Testis (tissue), 2 donors: ENCODE measurements at regions not wholly inside any gene's neighbourhood (a gene's known extent, or its start where the extent isn't known, plus 50 kb on each side); places are given as distances from the start of the nearest gene placed in this dataset.

Source experiments
- DNase-seq: peaks from one replicate; pipeline ENCODE4 v3.0.0-alpha.2; 2019
- H3K27ac ChIP-seq, 2 donors: fragments of 200-600 bp; sonication (generic); one replicate each; pipeline ENCODE4 v1.5.1; 2019
- H3K27me3 ChIP-seq: fragments of 200-600 bp; sonication (generic); one replicate; pipeline ENCODE4 v1.5.1; 2019
- H3K36me3 ChIP-seq: fragments of 200-600 bp; sonication (generic); one replicate; pipeline ENCODE4 v1.5.1; 2017; ENCODE audit warnings: low read depth; ENCODE audit errors: missing control alignments
- H3K4me1 ChIP-seq: fragments of 200-600 bp; sonication (generic); one replicate; pipeline ENCODE4 v1.5.1; 2019
- H3K4me3 ChIP-seq, 2 donors: fragments of 200-600 bp; sonication (generic); one replicate each; pipeline ENCODE4 v1.5.1; 2017 to 2019
- H3K9me3 ChIP-seq: fragments of 200-600 bp; sonication (generic); one replicate; pipeline ENCODE4 v1.5.1; 2017
- POLR2A ChIP-seq: fragments of 450-650 bp; IDR thresholded peaks from one replicate; pipeline ENCODE4 v1.6.1; 2017; ENCODE audit warnings: antibody characterized with exemption, mild to moderate bottlenecking, moderate library complexity
- WGBS, 2 donors: methylation state at CpG; one replicate each; pipeline ENCODE4 v1.1.5; 2018; 5-methylcytosine and 5-hydroxymethylcytosine counted together
- intact Hi-C: fragments of 100-400 bp; cut with DNase I; formaldehyde crosslinking; loops from one replicate; pipeline ENCODE4 v1.15.1; 2023; ENCODE audit warnings: low total_unique reads
- TF ChIP-seq, protein P1 (sequence below), 3 experiments: fragments of 450-650 bp in 2 of 3; fragments of 200-600 bp in 1 of 3; sonication (generic) in 1 of 3; IDR thresholded peaks; one replicate each; pipeline ENCODE4 v1.5.1; 2016 to 2019; ENCODE audit warnings: antibody characterized with exemption in 3 of 3, mild to moderate bottlenecking in 2 of 3, moderate library complexity in 1 of 3

DNA sequence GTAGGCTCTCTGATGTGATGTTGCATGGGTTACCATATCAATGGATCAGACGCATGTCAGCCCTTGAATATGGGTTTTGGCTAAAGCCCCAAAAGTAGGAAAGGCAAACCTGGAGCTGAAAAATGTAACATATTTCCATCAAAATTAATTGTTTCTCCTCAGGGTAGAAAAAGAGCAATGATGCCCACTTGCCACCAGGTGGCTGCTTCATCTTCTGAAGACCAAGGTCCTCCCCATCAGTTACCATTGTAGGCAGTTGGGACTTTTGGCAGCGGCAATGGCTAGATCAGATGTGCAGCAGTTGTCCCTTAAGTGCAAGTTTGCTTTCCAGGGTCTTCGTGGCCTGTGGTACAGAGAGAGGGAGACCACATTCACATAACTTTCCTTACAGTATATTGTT, 118.2 kb downstream of the NAF1 start:
- TF ChIP-seq, protein P1, sequence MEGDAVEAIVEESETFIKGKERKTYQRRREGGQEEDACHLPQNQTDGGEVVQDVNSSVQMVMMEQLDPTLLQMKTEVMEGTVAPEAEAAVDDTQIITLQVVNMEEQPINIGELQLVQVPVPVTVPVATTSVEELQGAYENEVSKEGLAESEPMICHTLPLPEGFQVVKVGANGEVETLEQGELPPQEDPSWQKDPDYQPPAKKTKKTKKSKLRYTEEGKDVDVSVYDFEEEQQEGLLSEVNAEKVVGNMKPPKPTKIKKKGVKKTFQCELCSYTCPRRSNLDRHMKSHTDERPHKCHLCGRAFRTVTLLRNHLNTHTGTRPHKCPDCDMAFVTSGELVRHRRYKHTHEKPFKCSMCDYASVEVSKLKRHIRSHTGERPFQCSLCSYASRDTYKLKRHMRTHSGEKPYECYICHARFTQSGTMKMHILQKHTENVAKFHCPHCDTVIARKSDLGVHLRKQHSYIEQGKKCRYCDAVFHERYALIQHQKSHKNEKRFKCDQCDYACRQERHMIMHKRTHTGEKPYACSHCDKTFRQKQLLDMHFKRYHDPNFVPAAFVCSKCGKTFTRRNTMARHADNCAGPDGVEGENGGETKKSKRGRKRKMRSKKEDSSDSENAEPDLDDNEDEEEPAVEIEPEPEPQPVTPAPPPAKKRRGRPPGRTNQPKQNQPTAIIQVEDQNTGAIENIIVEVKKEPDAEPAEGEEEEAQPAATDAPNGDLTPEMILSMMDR (IDR thresholded peaks at IDR 0.05) = peak in 2 of 3 experiments; percentile 46 to 58
- TF ChIP-seq POLR2A = no peak
- 76 to 77% methylated on average over 3 of the region's 3 CpGs for WGBS, 2 donors
- intact Hi-C loops = no loop called here

DNA sequence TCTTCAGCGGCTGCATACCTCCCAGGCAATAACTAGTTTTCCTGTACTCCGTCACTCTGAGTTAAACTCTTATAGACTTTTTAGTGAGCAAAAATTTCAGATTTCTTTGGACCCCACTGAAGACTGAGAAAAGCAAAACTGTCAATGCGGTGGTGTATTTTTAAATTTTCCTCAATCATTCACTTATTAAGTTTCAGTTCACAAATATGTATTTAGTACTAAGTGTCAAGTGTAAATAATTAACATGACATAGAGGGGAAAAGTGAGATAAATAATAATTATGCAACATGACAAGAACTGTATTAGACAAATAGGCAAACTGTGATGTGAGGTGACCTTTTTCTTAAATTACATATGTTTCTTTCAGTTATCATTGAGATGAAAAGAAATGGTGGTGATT, 124.4 kb downstream of the NAF1 start:
- Histone ChIP-seq H3K27me3 (no peaks in the 10 kb centered on the region), H3K9me3 (no peaks in the 10 kb centered on the region), H3K27ac (no peak overlapping the region), H3K4me3 (no peak overlapping the region), H3K4me1 (no peaks in the 10 kb centered on the region), H3K36me3 (no peaks in the 10 kb centered on the region)
- WGBS, 2 donors = 90 to 95% methylated on average over 3 of the region's 3 CpGs
- intact Hi-C loops = no loop called here
- no peak for DNase-seq
- TF ChIP-seq, protein P1 (IDR thresholded peaks at IDR 0.05) = no peak

More for the DNA sequence above, 118.2 kb downstream of the NAF1 start:
- no peaks in the 10 kb centered on the region for H3K36me3 ChIP-seq
- DNase-seq = peak; percentile 60
- H3K27me3 ChIP-seq = no peaks in the 10 kb centered on the region
- no peak overlapping the region for H3K27ac ChIP-seq
- no peaks in the 10 kb centered on the region for H3K9me3 ChIP-seq
- no peak overlapping the region for H3K4me3 ChIP-seq
- no peaks in the 10 kb centered on the region for H3K4me1 ChIP-seq

GRCh38 chr4:163017135-163017534, 149.6 kb downstream of the NAF1 start:
- no peak for TF ChIP-seq POLR2A
- TF ChIP-seq, protein P1 (IDR thresholded peaks at IDR 0.05) = no peak
- H3K4me3 ChIP-seq = no peak overlapping the region
- no peak overlapping the region for H3K27ac ChIP-seq
- intact Hi-C loops = no loop called here
- no peak for DNase-seq
- H3K9me3 ChIP-seq = no peaks in the 10 kb centered on the region
- 90 to 92% methylated on average over 1 of the region's 1 CpG for WGBS, 2 donors
- H3K27me3 ChIP-seq = no peaks in the 10 kb centered on the region
- H3K4me1 ChIP-seq = no peaks in the 10 kb centered on the region
- no peaks in the 10 kb centered on the region for H3K36me3 ChIP-seq

GRCh38 chr4:163012816-163013215, 153.9 kb downstream of the NAF1 start:
- no peak overlapping the region for H3K4me3 ChIP-seq
- DNase-seq = no peak

DNA sequence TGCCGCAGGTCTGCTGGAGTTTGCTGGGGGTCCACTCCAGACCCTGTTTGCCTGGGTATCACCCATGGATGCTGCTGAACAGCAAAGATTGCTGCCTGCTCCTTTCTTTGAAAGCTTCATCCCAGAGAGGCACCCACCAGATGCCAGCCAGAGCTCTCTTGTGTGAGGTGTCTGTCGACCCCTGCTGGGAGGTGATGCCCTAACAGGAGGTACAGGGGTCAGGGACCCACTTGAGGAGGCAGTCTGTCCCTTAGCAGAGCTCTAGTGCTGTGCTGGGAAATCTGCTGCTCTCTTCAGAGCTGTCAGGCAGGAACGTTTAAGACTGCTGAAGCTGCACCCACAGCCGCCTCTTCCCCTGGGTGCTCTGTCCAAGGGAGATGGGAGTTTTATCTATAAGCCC, 162.7 kb downstream of the NAF1 start:
- Histone ChIP-seq H3K27me3 (no peaks in the 10 kb centered on the region), H3K9me3 (no peaks in the 10 kb centered on the region), H3K27ac (no peak overlapping the region), H3K4me1 (no peaks in the 10 kb centered on the region), H3K36me3 (no peaks in the 10 kb centered on the region), H3K4me3 (no peak overlapping the region)
- WGBS, 2 donors = 78 to 83% methylated on average over 3 to 4 of the region's 4 CpGs
- intact Hi-C loops = no loop called here
- DNase-seq = no peak
- no peak for TF ChIP-seq POLR2A

More at GRCh38 chr4:163012816-163013215, 153.9 kb downstream of the NAF1 start:
- WGBS, 2 donors = 37 to 44% methylated on average over 4 of the region's 4 CpGs
- no peaks in the 10 kb centered on the region for H3K27me3 ChIP-seq
- intact Hi-C loops = no loop called here
- no peak for TF ChIP-seq POLR2A
- TF ChIP-seq, protein P1 (IDR thresholded peaks at IDR 0.05) = no peak
- H3K4me1 ChIP-seq = no peaks in the 10 kb centered on the region
- no peak overlapping the region for H3K27ac ChIP-seq
- H3K9me3 ChIP-seq = no peaks in the 10 kb centered on the region
- H3K36me3 ChIP-seq = no peaks in the 10 kb centered on the region
